Stimulated activated naive B cell treated with anti-CD40 and anti-IgM and Interleukin-4, amounts not matched to agents 10 μg/mL and 1 μg/mL and 100 μg/mL, for 72 hours (primary cell): ENCODE measurements at regions not wholly inside any gene's neighbourhood (a gene's known extent, or its start where the extent isn't known, plus 50 kb on each side); places are given as distances from the start of the nearest gene placed in this dataset.

ENCODE experiments used
- ATAC-seq, 2 donors: fragments of 150-1000 bp; cut with Tn5 transposase; replicated peaks; 2 replicates each; pipeline ENCODE4 v1.10.0; 2021; ENCODE audit warnings: moderate library complexity in 1 of 2
- DNase-seq: peaks from one replicate; pipeline ENCODE4 v3.0.0; 2021
- H3K27ac Mint-ChIP-seq: one replicate; pipeline ENCODE4 v1.8.0; 2022; ENCODE audit warnings: mild to moderate bottlenecking, mixed read lengths
- H3K27me3 Mint-ChIP-seq, 2 donors: one replicate each; pipeline ENCODE4 v1.8.0; 2022; ENCODE audit warnings: mixed read lengths in 2 of 2
- H3K36me3 Mint-ChIP-seq, 2 donors: one replicate each; pipeline ENCODE4 v1.8.0; 2022; ENCODE audit warnings: mixed read lengths in 2 of 2, mild to moderate bottlenecking in 1 of 2
- H3K4me1 Mint-ChIP-seq, 2 donors: one replicate each; pipeline ENCODE4 v1.8.0; 2022; ENCODE audit warnings: mixed read lengths in 2 of 2, mild to moderate bottlenecking in 1 of 2
- H3K4me3 Mint-ChIP-seq, 2 donors: one replicate each; pipeline ENCODE4 v1.8.0; 2022; ENCODE audit warnings: mild to moderate bottlenecking in 2 of 2, mixed read lengths in 2 of 2, moderate library complexity in 1 of 2
- H3K9me3 Mint-ChIP-seq, 2 donors: one replicate each; pipeline ENCODE4 v1.8.0; 2022; ENCODE audit warnings: mixed read lengths in 2 of 2, mild to moderate bottlenecking in 1 of 2

DNA sequence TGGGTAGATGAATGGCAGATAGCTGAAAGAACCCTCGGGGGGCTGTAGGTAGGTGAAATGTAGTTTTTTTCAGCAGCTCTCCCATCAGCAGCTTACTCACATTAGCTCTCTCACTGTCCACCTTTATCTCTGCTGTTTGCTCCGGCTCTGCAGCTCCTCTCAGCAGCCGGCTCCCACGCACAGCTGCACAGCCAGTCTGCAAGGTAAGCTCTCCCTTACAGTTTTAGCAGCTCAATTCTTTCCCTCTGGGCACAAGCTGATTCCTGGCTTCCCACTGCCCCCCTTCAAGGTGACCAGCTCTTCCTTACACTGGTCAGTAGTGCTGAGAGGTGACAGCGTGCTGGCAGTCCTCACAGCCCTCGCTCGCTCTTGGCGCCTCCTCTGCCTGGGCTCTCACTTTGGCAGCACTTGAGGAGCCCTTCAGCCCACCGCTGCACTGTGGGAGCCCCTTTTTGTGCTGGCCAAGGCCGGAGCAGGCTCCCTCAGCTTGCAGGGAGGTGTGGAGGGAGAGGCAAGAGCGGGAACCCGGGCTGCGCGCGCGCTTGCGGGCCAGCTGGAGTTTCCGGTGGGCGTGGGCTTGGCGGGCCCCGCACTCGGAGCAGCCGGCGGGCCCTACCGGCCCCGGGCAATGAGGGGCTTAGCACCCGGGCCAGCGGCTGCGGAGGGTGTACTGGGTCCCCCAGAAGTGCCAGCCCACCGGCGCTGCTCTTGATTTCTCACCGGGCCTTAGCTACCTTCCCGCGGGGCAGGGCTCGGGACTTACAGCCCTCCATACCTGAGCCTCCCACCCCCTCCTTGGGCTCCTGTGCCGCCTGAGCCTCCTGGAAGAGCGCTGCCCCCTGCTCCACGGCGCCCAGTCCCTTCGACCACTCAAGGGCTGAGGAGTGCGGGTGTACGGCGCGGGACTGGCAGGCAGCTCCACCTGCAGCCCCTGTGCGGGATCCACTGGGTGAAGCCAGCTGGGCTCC, 393.6 kb downstream of the CENPC start:
- Mint-ChIP-seq H3K4me3 (no peak overlapping the region), H3K4me1 (no peaks in the 10 kb centered on the region), H3K36me3 (no peaks in the 10 kb centered on the region), H3K27ac (no peak overlapping the region), H3K9me3 (no peaks in the 10 kb centered on the region), H3K27me3 (no peaks in the 10 kb centered on the region)
- no peak for DNase-seq
- no peak for ATAC-seq

DNA sequence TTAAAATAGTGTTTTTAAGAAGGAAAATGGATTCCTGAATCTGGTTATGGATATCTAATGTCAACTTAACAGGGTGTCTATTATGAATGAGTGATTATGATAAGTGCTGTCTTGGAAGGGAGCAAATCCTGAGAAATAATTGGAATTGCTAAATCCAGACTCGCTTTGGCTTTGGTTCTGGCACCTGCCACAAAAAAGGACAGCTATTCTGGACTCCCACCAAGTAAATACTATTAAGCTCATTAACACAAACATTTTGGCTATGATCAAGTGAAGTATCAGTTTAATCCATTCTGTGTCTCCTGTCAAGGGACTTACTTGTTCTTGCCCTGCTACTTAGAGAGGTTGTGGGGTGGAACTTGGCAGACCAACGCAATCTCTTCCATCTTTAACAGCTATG, 403.7 kb downstream of the CENPC start:
- H3K36me3 Mint-ChIP-seq, result no peaks in the 10 kb centered on the region
- H3K4me3 Mint-ChIP-seq, result no peak overlapping the region
- H3K9me3 Mint-ChIP-seq, result peaks cover 0 to 4% of the 10 kb centered on the region in 2 donors
- H3K27ac Mint-ChIP-seq, result no peak overlapping the region
- no peak for ATAC-seq
- DNase-seq, result no peak
- no peaks in the 10 kb centered on the region for H3K27me3 Mint-ChIP-seq
- H3K4me1 Mint-ChIP-seq, result no peaks in the 10 kb centered on the region

DNA sequence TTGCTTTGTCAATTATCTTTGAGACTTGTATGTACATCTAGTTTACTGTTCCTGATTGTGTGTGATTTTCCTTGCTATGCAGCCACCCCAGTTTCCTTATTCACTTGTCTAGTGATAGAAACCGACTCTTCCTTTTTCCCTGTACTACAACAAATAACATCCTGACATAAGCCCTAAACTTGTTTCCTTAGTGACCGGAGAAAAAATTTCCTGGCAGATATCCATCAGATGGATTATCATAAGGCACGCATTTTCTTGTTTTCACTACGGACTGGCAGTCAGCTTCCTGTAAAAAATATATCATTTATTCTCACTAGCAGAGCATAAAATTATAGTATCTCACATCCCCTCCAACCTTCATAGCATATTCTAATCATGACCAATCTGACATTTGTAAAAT, 410.7 kb downstream of the CENPC start:
- ATAC-seq (no peak), DNase-seq (no peak)
- Mint-ChIP-seq H3K9me3 (peaks cover 3 to 12% of the 10 kb centered on the region in 2 donors), H3K4me1 (peaks cover 0 to 2% of the 10 kb centered on the region in 2 donors), H3K4me3 (no peak overlapping the region), H3K27me3 (no peaks in the 10 kb centered on the region), H3K27ac (no peak overlapping the region), H3K36me3 (no peaks in the 10 kb centered on the region)

DNA sequence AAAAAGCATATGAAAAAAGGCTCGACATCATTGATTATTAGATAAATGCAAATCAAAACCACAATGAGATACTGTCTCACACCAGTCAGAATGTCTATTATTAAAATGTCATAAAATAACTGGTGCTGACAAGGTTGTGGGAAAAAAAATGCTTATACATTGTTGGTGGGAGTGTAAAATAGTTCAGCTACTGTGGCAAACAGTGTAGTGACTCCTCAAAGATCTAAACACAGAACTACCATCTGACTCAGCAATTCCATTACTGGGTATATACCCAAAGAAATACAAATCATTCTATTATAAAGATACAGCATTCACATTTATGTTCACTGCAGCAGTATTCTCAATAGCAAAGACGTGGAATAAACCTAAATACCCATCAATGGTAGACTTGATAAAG, 412.1 kb downstream of the CENPC start:
- peaks cover 0 to 2% of the 10 kb centered on the region in 2 donors for H3K4me1 Mint-ChIP-seq
- H3K4me3 Mint-ChIP-seq, result no peak overlapping the region
- no peak overlapping the region for H3K27ac Mint-ChIP-seq
- H3K27me3 Mint-ChIP-seq, result no peaks in the 10 kb centered on the region
- H3K36me3 Mint-ChIP-seq, result no peaks in the 10 kb centered on the region
- ATAC-seq (no peak), DNase-seq (no peak)
- H3K9me3 Mint-ChIP-seq, result peaks cover 3 to 12% of the 10 kb centered on the region in 2 donors

DNA sequence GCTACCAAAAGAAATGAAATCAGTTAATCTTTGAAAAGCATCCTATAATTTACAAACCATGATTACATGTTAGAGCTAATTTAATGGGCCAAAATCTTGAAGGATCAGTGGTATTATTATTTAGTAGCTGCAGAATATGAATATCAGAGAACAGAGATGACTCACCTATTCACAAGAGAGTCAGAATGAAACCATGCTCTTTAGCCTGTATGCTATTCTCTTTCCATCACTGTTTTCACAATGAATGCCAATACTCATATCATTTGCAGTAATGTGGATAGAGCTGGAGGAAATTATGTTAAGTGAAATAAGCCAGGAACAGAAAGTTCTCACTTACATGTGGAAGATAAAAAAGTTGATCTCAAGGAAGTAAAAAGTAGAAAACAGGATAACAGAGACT, 414.1 kb downstream of the CENPC start:
- no peak overlapping the region for H3K27ac Mint-ChIP-seq
- no peak overlapping the region for H3K4me3 Mint-ChIP-seq
- H3K27me3 Mint-ChIP-seq, result no peaks in the 10 kb centered on the region
- H3K36me3 Mint-ChIP-seq, result no peaks in the 10 kb centered on the region
- H3K9me3 Mint-ChIP-seq, result peaks cover 3 to 12% of the 10 kb centered on the region in 2 donors
- ATAC-seq (peak; percentile 64 to 83), DNase-seq (no peak)
- H3K4me1 Mint-ChIP-seq, result peaks cover 0 to 2% of the 10 kb centered on the region in 2 donors

DNA sequence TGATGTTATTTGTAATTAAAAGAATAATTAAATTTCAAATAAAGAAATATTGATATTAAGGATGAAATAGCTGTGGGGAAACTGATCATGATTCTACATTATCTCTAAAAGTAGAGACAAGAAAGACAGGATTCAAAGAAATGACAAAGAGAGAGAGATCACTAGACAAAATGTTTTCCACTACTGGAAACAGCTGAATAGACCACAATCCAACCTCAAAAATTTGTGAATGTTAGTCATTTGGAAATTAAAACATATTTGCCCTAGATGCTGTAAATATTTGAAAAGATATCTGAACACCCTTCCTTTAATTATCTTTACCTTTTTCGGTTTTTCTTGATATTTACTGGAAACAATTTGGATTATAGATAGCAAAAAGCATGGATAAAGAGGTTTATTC, 414.9 kb downstream of the CENPC start:
- Mint-ChIP-seq H3K27ac (no peak overlapping the region), H3K4me1 (peaks cover 0 to 2% of the 10 kb centered on the region in 2 donors), H3K4me3 (no peak overlapping the region), H3K27me3 (no peaks in the 10 kb centered on the region), H3K36me3 (no peaks in the 10 kb centered on the region), H3K9me3 (peaks cover 3 to 12% of the 10 kb centered on the region in 2 donors)
- ATAC-seq, result no peak
- DNase-seq, result no peak

DNA sequence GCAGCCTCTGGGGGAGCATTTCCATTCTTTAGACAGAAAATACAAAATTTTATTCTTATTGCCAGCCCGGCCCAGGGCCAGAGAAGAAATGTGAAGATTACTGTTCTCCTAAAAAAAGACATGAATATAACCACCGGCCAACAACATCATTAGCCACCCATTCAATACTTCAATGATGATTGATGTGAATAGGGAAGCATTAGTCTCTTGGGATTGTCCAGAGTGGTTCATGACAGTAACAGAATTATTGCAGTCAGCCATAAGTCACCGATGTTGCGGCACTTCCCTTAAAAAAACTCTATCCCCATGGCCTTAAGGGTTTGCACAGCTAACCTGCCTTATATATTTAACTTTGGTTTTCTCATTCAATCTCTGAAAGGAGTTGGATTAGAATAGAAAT, 418.7 kb downstream of the CENPC start:
- ATAC-seq (no peak), DNase-seq (no peak)
- H3K9me3 Mint-ChIP-seq, result peaks cover 1 to 3% of the 10 kb centered on the region in 2 donors
- no peaks in the 10 kb centered on the region for H3K36me3 Mint-ChIP-seq
- H3K4me3 Mint-ChIP-seq, result no peak overlapping the region
- H3K27ac Mint-ChIP-seq, result no peak overlapping the region
- peaks cover 0 to 3% of the 10 kb centered on the region in 2 donors for H3K4me1 Mint-ChIP-seq
- no peaks in the 10 kb centered on the region for H3K27me3 Mint-ChIP-seq

DNA sequence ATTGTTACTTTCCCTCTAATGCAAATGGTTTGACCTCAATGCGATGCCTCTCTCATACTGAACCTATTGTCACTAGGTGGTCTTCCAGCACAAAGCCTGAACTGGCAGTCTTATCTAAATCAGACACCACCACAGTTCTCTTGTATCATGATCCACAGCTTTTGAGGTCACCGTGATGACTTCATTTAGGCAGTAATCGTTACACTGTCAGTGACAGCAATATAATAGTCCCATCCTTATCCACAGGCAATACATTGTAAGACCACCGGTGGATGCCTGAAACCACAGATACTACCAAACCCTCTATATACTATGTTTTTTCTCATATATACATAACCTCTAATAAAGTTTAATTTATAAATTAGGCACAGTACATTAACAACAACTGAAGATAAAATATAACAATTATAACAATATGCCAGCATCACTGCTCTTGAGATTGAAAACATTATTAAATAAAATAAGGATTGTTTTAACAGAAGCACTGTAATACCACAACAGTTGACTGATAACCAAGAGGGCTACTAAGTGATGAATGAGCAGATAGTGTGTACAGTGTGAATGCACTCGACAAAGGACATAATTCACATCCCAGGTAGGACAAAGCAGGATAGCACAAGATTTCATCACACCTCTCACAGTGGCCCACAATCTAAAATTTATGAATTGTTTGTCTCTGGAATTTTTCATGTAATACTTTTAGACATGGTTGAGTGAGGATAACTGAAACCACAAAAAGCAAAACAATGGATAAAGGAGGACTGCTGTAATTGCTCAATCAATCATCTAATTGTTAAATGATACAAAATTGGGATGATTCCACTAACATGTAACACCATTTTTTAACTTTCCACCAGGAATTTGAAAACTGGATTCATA, 419.4 kb downstream of the CENPC start:
- no peak overlapping the region for H3K4me3 Mint-ChIP-seq
- H3K27me3 Mint-ChIP-seq, result no peaks in the 10 kb centered on the region
- no peak overlapping the region for H3K27ac Mint-ChIP-seq
- no peaks in the 10 kb centered on the region for H3K9me3 Mint-ChIP-seq
- H3K36me3 Mint-ChIP-seq, result no peaks in the 10 kb centered on the region
- peaks cover 0 to 1% of the 10 kb centered on the region in 2 donors for H3K4me1 Mint-ChIP-seq
- ATAC-seq (no peak), DNase-seq (no peak)

DNA sequence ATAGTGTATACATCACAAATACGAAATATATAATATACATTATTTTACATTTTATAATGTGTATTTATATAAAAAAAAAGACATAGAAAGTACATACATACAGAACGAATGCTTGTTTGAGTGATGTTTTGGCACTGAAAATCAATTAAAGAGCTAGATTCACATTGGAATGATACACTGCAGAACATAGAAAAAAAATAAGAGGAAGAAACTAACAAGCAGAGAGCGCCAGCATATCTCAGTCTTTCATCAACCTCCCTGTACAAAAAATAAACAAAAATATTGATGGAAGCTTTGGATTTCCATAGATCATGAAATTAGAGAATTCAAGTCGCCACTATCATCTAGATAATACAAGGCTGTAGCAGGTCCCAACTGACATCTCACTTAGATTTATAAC, 420.6 kb downstream of the CENPC start:
- H3K36me3 Mint-ChIP-seq, result no peaks in the 10 kb centered on the region
- no peak overlapping the region for H3K4me3 Mint-ChIP-seq
- no peaks in the 10 kb centered on the region for H3K27me3 Mint-ChIP-seq
- no peak overlapping the region for H3K27ac Mint-ChIP-seq
- no peak for ATAC-seq
- peaks cover 0 to 1% of the 10 kb centered on the region in 2 donors for H3K4me1 Mint-ChIP-seq
- no peaks in the 10 kb centered on the region for H3K9me3 Mint-ChIP-seq
- DNase-seq, result no peak

DNA sequence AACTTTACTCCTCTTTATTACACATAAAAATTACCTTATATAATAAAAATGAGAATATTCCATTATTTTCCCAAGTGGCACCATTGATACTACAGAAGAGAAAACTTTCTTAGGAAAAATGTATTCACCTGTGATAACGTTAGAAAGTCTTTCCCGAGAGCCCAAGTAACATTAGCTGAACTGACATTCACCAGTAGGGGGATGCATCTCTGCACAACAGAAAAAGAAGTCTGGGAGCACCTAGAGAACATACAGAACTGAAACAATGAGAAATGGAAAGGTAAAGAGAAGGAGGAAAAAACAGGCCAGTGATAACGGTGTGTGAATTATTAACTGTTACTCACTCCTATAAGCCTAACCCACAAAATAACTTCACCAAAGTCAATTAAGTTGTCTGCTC, 423.3 kb downstream of the CENPC start:
- no peak overlapping the region for H3K27ac Mint-ChIP-seq
- peaks cover 0 to 1% of the 10 kb centered on the region in 2 donors for H3K4me1 Mint-ChIP-seq
- no peaks in the 10 kb centered on the region for H3K27me3 Mint-ChIP-seq
- ATAC-seq (no peak), DNase-seq (no peak)
- H3K4me3 Mint-ChIP-seq, result no peak overlapping the region
- H3K36me3 Mint-ChIP-seq, result no peaks in the 10 kb centered on the region
- H3K9me3 Mint-ChIP-seq, result peaks cover 0 to 3% of the 10 kb centered on the region in 2 donors

DNA sequence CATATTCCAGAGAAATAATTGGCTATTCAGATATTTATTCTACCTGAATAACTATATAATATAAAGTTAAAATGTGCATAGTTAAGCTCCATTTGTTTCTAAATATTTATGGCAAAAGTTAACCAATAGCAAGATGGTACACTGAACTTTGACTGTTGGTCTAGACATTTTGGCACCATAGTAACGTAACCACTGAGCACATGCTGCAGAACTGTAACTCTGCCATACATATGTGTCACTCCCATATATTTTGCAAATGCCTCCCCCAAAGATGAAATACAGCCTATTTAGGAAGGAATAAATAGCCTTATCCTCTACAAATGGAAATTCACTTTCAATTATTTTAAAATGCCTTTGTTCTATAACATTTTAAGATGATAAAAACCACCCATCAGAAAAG, 424.9 kb downstream of the CENPC start:
- DNase-seq, result no peak

DNA sequence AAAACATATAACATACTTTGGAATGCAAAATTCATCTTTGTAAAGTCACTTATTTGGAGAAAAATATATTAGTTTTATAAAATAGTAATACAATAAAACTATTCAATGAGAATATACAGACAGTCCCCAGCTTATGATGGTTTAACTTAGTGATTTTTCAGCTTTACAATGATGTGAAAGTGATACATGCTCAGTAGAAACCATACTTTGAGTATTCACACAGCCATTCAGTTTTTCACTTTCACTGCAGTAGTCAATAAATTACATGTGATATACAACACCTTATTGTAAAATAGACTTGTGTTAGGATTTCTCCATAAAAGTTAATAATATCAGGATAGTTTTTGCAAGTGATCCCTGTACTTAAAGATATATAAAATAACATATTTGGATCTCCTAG, 436.0 kb downstream of the CENPC start:
- no peak overlapping the region for H3K27ac Mint-ChIP-seq
- no peak overlapping the region for H3K4me3 Mint-ChIP-seq
- H3K36me3 Mint-ChIP-seq, result no peaks in the 10 kb centered on the region
- DNase-seq (no peak), ATAC-seq (no peak)
- no peaks in the 10 kb centered on the region for H3K9me3 Mint-ChIP-seq
- no peaks in the 10 kb centered on the region for H3K27me3 Mint-ChIP-seq
- H3K4me1 Mint-ChIP-seq, result no peaks in the 10 kb centered on the region

More for the DNA sequence above, 424.9 kb downstream of the CENPC start:
- H3K36me3 Mint-ChIP-seq, result no peaks in the 10 kb centered on the region
- peaks cover 0 to 1% of the 10 kb centered on the region in 2 donors for H3K4me1 Mint-ChIP-seq
- peaks cover 0 to 3% of the 10 kb centered on the region in 2 donors for H3K9me3 Mint-ChIP-seq
- H3K27ac Mint-ChIP-seq, result no peak overlapping the region
- no peak overlapping the region for H3K4me3 Mint-ChIP-seq
- no peak for ATAC-seq
- no peaks in the 10 kb centered on the region for H3K27me3 Mint-ChIP-seq

DNA sequence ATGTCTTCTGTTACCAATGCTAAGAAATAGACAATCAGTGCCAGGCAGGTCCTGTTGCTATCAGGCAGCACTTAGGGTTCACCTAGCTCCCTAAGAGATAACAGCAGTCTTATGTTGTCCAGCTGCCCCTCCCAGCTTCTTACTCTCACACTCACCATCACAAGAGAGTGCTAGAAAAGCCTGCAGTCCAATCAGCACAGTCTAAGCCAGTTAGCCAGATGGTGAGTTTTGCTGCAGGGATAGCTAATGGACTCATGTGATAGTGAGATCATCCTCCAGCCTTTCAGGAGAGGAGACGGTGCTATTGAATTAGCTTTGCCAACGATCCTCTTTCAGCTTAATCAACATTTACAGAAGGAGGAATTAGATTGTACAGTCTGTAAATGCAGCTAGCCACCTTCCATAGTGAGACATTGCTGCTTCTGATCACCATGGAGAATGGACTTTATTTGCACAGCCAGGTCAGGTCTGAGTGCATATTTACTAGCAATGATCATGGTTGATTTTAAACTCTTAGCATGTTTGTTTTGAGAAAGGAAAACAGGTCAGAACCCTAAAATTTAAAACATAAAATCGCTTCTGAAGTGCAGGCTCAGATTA, 438.3 kb downstream of the CENPC start:
- ATAC-seq (no peak), DNase-seq (no peak)
- Mint-ChIP-seq H3K4me3 (no peak overlapping the region), H3K4me1 (no peaks in the 10 kb centered on the region), H3K27ac (no peak overlapping the region), H3K36me3 (no peaks in the 10 kb centered on the region), H3K9me3 (no peaks in the 10 kb centered on the region), H3K27me3 (no peaks in the 10 kb centered on the region)

DNA sequence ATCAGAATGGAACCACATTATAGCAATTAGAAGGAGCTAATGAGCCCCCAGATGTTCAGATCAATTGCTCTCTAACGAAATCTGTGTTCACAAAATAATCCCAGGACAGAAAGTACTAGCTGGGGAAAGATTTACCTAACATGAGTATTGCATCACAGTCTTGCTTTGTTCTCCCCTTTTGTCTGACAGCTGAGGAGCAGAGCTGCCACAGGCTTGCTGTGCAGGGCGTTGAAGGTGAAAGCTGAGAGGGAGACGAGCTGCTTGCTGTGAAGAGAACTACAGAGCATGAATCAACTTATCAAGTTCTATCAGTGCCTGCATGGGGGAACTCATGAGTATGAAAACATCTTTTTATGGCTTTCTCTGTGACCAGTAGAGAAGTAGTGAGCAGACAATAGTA, 441.2 kb downstream of the CENPC start:
- no peaks in the 10 kb centered on the region for H3K36me3 Mint-ChIP-seq
- H3K27ac Mint-ChIP-seq, result peak overlapping the region; percentile 6
- no peak for ATAC-seq
- no peak for DNase-seq
- no peak overlapping the region for H3K4me3 Mint-ChIP-seq
- H3K9me3 Mint-ChIP-seq, result no peaks in the 10 kb centered on the region
- no peaks in the 10 kb centered on the region for H3K4me1 Mint-ChIP-seq
- H3K27me3 Mint-ChIP-seq, result no peaks in the 10 kb centered on the region
